NCI-H748 (cell line): ENCODE measurements at regions not wholly inside any gene's neighbourhood (a gene's known extent, or its start where the extent isn't known, plus 50 kb on each side); places are given as distances from the start of the nearest gene placed in this dataset.

Source experiments
- DNase-seq: peaks from one replicate; lab custom pipeline; 2025; ENCODE audit not compliant: unreplicated experiment; lab: John Stamatoyannopoulos, UW

GRCh38 chr5:5370059-5370774 lies 52.3 kb upstream of the ICE1 start:
- DNase-seq, result no peak

- DNase-seq, result no peak
Observed at GRCh38 chr5:5371005-5371404, 51.5 kb upstream of the ICE1 start.

- DNase-seq, result no peak
Observed at GRCh38 chr5:5371957-5372356, 50.5 kb upstream of the ICE1 start.

GRCh38 chr5:5372511-5372910 lies 50.0 kb upstream of the ICE1 start:
- DNase-seq, result peak; percentile 33
